ENCODE measurements at regions not wholly inside any gene's neighbourhood (a gene's known extent, or its start where the extent isn't known, plus 50 kb on each side); places are given as distances from the start of the nearest gene placed in this dataset.

DNA sequence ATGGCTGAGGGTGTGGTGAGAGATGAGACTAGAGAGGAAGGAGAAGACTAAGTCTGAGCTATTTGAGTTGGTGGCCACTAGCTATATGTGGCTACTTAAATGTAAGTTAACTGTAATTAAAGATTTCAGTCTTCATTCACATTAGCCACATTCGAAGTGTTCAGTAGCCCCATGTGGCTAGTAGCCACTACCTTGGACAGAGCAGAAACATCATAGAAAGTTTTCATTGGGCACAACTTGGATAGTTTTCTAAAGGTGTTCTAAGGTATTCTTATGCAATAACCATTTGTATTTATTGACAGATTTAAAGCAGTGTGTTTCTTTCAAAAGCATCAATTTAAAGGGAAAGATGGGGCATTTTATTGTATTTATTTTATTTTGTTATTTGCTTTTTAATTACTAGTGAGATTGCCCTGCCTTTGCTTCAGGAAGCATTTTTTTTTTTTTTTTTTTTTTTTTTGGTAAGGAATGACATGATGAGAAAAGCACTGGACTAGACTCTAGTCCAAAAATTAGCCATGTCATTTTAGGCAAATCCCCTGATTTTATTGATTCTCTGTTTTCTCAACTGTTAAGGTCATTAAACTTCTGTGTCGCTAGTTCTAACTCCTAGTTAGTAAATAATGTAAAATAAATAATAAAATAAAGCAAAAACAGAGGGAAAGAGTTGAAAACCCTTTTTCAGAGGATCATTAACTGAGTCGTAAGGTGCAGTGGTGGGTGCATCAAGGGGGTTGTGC lies 153.0 kb upstream of the ROBO2 start:
- TF ChIP-seq, protein P1, sequence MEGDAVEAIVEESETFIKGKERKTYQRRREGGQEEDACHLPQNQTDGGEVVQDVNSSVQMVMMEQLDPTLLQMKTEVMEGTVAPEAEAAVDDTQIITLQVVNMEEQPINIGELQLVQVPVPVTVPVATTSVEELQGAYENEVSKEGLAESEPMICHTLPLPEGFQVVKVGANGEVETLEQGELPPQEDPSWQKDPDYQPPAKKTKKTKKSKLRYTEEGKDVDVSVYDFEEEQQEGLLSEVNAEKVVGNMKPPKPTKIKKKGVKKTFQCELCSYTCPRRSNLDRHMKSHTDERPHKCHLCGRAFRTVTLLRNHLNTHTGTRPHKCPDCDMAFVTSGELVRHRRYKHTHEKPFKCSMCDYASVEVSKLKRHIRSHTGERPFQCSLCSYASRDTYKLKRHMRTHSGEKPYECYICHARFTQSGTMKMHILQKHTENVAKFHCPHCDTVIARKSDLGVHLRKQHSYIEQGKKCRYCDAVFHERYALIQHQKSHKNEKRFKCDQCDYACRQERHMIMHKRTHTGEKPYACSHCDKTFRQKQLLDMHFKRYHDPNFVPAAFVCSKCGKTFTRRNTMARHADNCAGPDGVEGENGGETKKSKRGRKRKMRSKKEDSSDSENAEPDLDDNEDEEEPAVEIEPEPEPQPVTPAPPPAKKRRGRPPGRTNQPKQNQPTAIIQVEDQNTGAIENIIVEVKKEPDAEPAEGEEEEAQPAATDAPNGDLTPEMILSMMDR (IDR thresholded peaks at IDR 0.05): no peak
- no peak for TF ChIP-seq POLR2A (IDR thresholded peaks at IDR 0.05; ENCODE audit: low read depth)

Data from esophagus muscularis mucosa (tissue), 3 donors.